PC-9 (cell line): ENCODE measurements at regions not wholly inside any gene's neighbourhood (a gene's known extent, or its start where the extent isn't known, plus 50 kb on each side); places are given as distances from the start of the nearest gene placed in this dataset.

Source experiments
- BruUV-seq: library from RNA; stranded (reverse); fragments of 400-500 nt; replicated peaks from 2 replicates; lab custom pipeline; 2021; lab: Mats Ljungman, UMichigan
- CTCF ChIA-PET: fragments of 300-600 bp; sonication (Branson Sonifier 250); formaldehyde crosslinking; loops from one replicate; lab custom pipeline; 2022; ENCODE audit warnings: antibody characterized with exemption; lab: Charles Lee
- POLR2A ChIA-PET: fragments of 300-600 bp; sonication (Branson Sonifier 250); formaldehyde crosslinking; loops from one replicate; lab custom pipeline; 2022; ENCODE audit warnings: antibody characterized with exemption; ENCODE audit not compliant: unreplicated experiment; lab: Charles Lee
- DNase-seq, 2 experiments: peaks; one replicate each; pipeline versions ENCODE4 v3.0.0 to v3.0.0-alpha.2; 2015 to 2022; ENCODE audit warnings: mixed read lengths in 1 of 2
- H2AFZ ChIP-seq: fragments of 200-600 bp; sonication (generic); 2 replicates; pipeline ENCODE4 v1.8.1; 2017; ENCODE audit warnings: antibody characterized with exemption
- H3F3A ChIP-seq: fragments of 200-600 bp; sonication (generic); 2 replicates; pipeline ENCODE4 v1.8.1; 2017; ENCODE audit warnings: antibody characterized with exemption, mild to moderate bottlenecking, low read depth; ENCODE audit not compliant: insufficient read depth
- H3K27ac ChIP-seq: fragments of 200-600 bp; sonication (generic); 2 replicates; pipeline ENCODE4 v1.6.1; 2016; ENCODE audit warnings: mixed run types
- H3K27me3 ChIP-seq: fragments of 200-600 bp; sonication (generic); 2 replicates; pipeline ENCODE4 v1.6.1; 2016; ENCODE audit warnings: low read depth, mixed run types; ENCODE audit not compliant: insufficient read depth
- H3K36me3 ChIP-seq: fragments of 200-600 bp; sonication (generic); 2 replicates; pipeline ENCODE4 v1.6.1; 2016; ENCODE audit warnings: low read depth, mixed run types
- H3K4me1 ChIP-seq: fragments of 200-600 bp; sonication (generic); replicated peaks from 2 replicates; pipeline ENCODE4 v1.6.1; 2016; ENCODE audit warnings: mixed run types; ENCODE audit not compliant: insufficient read depth
- H3K4me2 ChIP-seq: fragments of 200-600 bp; sonication (generic); 2 replicates; pipeline ENCODE4 v1.6.1; 2017; ENCODE audit warnings: mixed run types
- H3K4me3 ChIP-seq: fragments of 200-600 bp; sonication (generic); 2 replicates; pipeline ENCODE4 v1.6.1; 2016; ENCODE audit warnings: mixed run types
- H3K79me2 ChIP-seq: fragments of 200-600 bp; sonication (generic); 2 replicates; pipeline ENCODE4 v1.6.1; 2017; ENCODE audit warnings: low read depth, mixed run types
- H3K9me2 ChIP-seq: fragments of 200-600 bp; sonication (generic); 2 replicates; pipeline ENCODE4 v1.8.1; 2017; ENCODE audit warnings: mild to moderate bottlenecking; ENCODE audit not compliant: insufficient read depth
- H3K9me3 ChIP-seq: fragments of 200-600 bp; sonication (generic); 2 replicates; pipeline ENCODE4 v1.8.1; 2016; ENCODE audit warnings: low read depth; ENCODE audit not compliant: insufficient read depth
- H4K20me1 ChIP-seq: fragments of 200-600 bp; sonication (generic); 2 replicates; pipeline ENCODE4 v1.8.1; 2017; ENCODE audit not compliant: insufficient read depth
- CTCF ChIP-seq: fragments of 200-600 bp; sonication (generic); conservative IDR thresholded peaks from 2 replicates; pipeline ENCODE4 v1.6.1; 2017; ENCODE audit warnings: mixed run types, antibody characterized with exemption, mild to moderate bottlenecking, moderate library complexity
- EZH2 ChIP-seq: fragments of 200-600 bp; sonication (generic); IDR thresholded peaks from 2 replicates; pipeline ENCODE4 v1.8.0; 2017; ENCODE audit warnings: antibody characterized with exemption, low read depth
- intact Hi-C: fragments of 100-400 bp; cut with micrococcal nuclease; formaldehyde crosslinking; loops from one replicate; pipeline ENCODE4 v1.10.0; 2022; ENCODE audit not compliant: unreplicated experiment

- Histone ChIP-seq H3F3A (no peaks in the 10 kb centered on the region), H3K79me2 (no peaks in the 10 kb centered on the region)
- intact Hi-C loops: no loop called here
These were observed 57.5 kb upstream of the SLC7A3 start for GRCh38 chrX:70988425-70988824.

More at GRCh38 chrX:70988425-70988824, 57.5 kb upstream of the SLC7A3 start:
- Histone ChIP-seq H3K4me3 (no peak overlapping the region), H3K36me3 (no peaks in the 10 kb centered on the region), H3K27me3 (no peaks in the 10 kb centered on the region), H3K27ac (no peak overlapping the region), H2AFZ (no peak overlapping the region), H3K4me2 (no peak overlapping the region), H3K9me2 (no peaks in the 10 kb centered on the region), H4K20me1 (no peaks in the 10 kb centered on the region), H3K4me1 (no peaks in the 10 kb centered on the region), H3K9me3 (no peaks in the 10 kb centered on the region)
- POLR2A ChIA-PET: no interaction called here
- no TSS peak for BruUV-seq
- no peak for TF ChIP-seq CTCF
- TF ChIP-seq EZH2: no peak
- DNase-seq: no peak
- CTCF ChIA-PET: no interaction called here
